Mesothelial cell of epicardium (in vitro differentiated cells): ENCODE measurements at regions not wholly inside any gene's neighbourhood (a gene's known extent, or its start where the extent isn't known, plus 50 kb on each side); places are given as distances from the start of the nearest gene placed in this dataset.
"Not testable (repeated sequence)": the region's sequence is repeated elsewhere in the genome, so short reads cannot be mapped to it uniquely, and the experiment has no call there.

ENCODE experiments used
- DNase-seq, 2 experiments: peaks; one replicate each; pipeline ENCODE4 v3.0.0; 2021; ENCODE audit warnings: low spot score in 2 of 2; ENCODE audit not compliant: unreplicated experiment in 2 of 2
- H3K27ac Mint-ChIP-seq: 2 replicates; pipeline ENCODE4 v1.8.0; 2021; ENCODE audit warnings: mixed read lengths
- H3K27me3 Mint-ChIP-seq: 2 replicates; pipeline ENCODE4 v1.8.0; 2021; ENCODE audit warnings: low read depth, mixed read lengths
- H3K36me3 Mint-ChIP-seq: 2 replicates; pipeline ENCODE4 v1.8.0; 2021; ENCODE audit warnings: mixed read lengths
- H3K4me1 Mint-ChIP-seq: 2 replicates; pipeline ENCODE4 v1.8.0; 2021; ENCODE audit warnings: mixed read lengths
- H3K4me3 Mint-ChIP-seq: 2 replicates; pipeline ENCODE4 v1.8.0; 2021; ENCODE audit warnings: mild to moderate bottlenecking, moderate library complexity, mixed read lengths
- H3K9me3 Mint-ChIP-seq: 2 replicates; pipeline ENCODE4 v1.8.0; 2021; ENCODE audit warnings: mixed read lengths
- CTCF ChIP-seq: fragments of 200-600 bp; sonication (generic); IDR thresholded peaks from one replicate; pipeline ENCODE4 v1.5.0; 2021; ENCODE audit warnings: antibody characterized with exemption; ENCODE audit not compliant: unreplicated experiment

- H3K4me1 Mint-ChIP-seq = no peaks in the 10 kb centered on the region
- H3K9me3 Mint-ChIP-seq = no peaks in the 10 kb centered on the region
- no peak for DNase-seq
- no peaks in the 10 kb centered on the region for H3K36me3 Mint-ChIP-seq
- TF ChIP-seq CTCF = no peak
- H3K27me3 Mint-ChIP-seq = no peaks in the 10 kb centered on the region
- no peak overlapping the region for H3K4me3 Mint-ChIP-seq
- no peak overlapping the region for H3K27ac Mint-ChIP-seq
Measured at GRCh38 chr20:48492715-48493070, 335.1 kb downstream of the PREX1 start.

- TF ChIP-seq CTCF = no peak
- Mint-ChIP-seq H3K4me3 (no peak overlapping the region), H3K36me3 (no peaks in the 10 kb centered on the region), H3K27ac (no peak overlapping the region), H3K27me3 (no peaks in the 10 kb centered on the region), H3K4me1 (peaks cover 3% of the 10 kb centered on the region), H3K9me3 (no peaks in the 10 kb centered on the region)
- DNase-seq = no peak
Measured at GRCh38 chr20:48492015-48492714, 335.6 kb downstream of the PREX1 start.

GRCh38 chr20:48490961-48491831, 336.6 kb downstream of the PREX1 start:
- H3K27ac Mint-ChIP-seq = no peak overlapping the region

GRCh38 chr20:48490341-48490740, 337.5 kb downstream of the PREX1 start:
- H3K27me3 Mint-ChIP-seq = not testable (repeated sequence)

More at GRCh38 chr20:48490961-48491831, 336.6 kb downstream of the PREX1 start:
- peaks cover 10% of the 10 kb centered on the region for H3K4me1 Mint-ChIP-seq
- H3K4me3 Mint-ChIP-seq = no peak overlapping the region
- no peak for TF ChIP-seq CTCF
- no peaks in the 10 kb centered on the region for H3K27me3 Mint-ChIP-seq
- no peaks in the 10 kb centered on the region for H3K9me3 Mint-ChIP-seq
- DNase-seq = no peak
- H3K36me3 Mint-ChIP-seq = no peaks in the 10 kb centered on the region

GRCh38 chr20:48489656-48490055, 338.1 kb downstream of the PREX1 start:
- Mint-ChIP-seq H3K36me3 (no peaks in the 10 kb centered on the region), H3K9me3 (no peaks in the 10 kb centered on the region), H3K4me1 (peaks cover 13% of the 10 kb centered on the region), H3K27me3 (no peaks in the 10 kb centered on the region), H3K4me3 (no peak overlapping the region), H3K27ac (no peak overlapping the region)
- DNase-seq = no peak
- no peak for TF ChIP-seq CTCF

More at GRCh38 chr20:48490341-48490740, 337.5 kb downstream of the PREX1 start:
- not testable (repeated sequence) for H3K9me3 Mint-ChIP-seq, H3K36me3 Mint-ChIP-seq, H3K4me3 Mint-ChIP-seq, H3K27ac Mint-ChIP-seq, DNase-seq
- peaks cover 13% of the 10 kb centered on the region for H3K4me1 Mint-ChIP-seq

- Mint-ChIP-seq H3K9me3 (no peaks in the 10 kb centered on the region), H3K27me3 (no peaks in the 10 kb centered on the region), H3K4me1 (peaks cover 13% of the 10 kb centered on the region), H3K27ac (no peak overlapping the region), H3K4me3 (no peak overlapping the region), H3K36me3 (no peaks in the 10 kb centered on the region)
- TF ChIP-seq CTCF = no peak
- DNase-seq = no peak
Measured at GRCh38 chr20:48489046-48489463, 338.7 kb downstream of the PREX1 start.

GRCh38 chr20:48488334-48489034, 339.3 kb downstream of the PREX1 start:
- not testable (repeated sequence) for DNase-seq, H3K27me3 Mint-ChIP-seq, H3K27ac Mint-ChIP-seq, H3K36me3 Mint-ChIP-seq, H3K9me3 Mint-ChIP-seq, H3K4me3 Mint-ChIP-seq
- peaks cover 13% of the 10 kb centered on the region for H3K4me1 Mint-ChIP-seq
